GM19324 (cell line): ENCODE measurements at regions not wholly inside any gene's neighbourhood (a gene's known extent, or its start where the extent isn't known, plus 50 kb on each side); places are given as distances from the start of the nearest gene placed in this dataset.
A peak's percentile ranks its signal among the peaks of the same experiment; 100 is the strongest.
"Not testable (repeated sequence)": the region's sequence is repeated elsewhere in the genome, so short reads cannot be mapped to it uniquely, and the experiment has no call there.

Experiments
- ATAC-seq: cut with Tn5 transposase; IDR thresholded peaks from one replicate; pipeline ENCODE4 v1.9.1; 2021; ENCODE audit warnings: mild to moderate bottlenecking, moderate library complexity; ENCODE audit not compliant: unreplicated experiment, low FRiP score

DNA sequence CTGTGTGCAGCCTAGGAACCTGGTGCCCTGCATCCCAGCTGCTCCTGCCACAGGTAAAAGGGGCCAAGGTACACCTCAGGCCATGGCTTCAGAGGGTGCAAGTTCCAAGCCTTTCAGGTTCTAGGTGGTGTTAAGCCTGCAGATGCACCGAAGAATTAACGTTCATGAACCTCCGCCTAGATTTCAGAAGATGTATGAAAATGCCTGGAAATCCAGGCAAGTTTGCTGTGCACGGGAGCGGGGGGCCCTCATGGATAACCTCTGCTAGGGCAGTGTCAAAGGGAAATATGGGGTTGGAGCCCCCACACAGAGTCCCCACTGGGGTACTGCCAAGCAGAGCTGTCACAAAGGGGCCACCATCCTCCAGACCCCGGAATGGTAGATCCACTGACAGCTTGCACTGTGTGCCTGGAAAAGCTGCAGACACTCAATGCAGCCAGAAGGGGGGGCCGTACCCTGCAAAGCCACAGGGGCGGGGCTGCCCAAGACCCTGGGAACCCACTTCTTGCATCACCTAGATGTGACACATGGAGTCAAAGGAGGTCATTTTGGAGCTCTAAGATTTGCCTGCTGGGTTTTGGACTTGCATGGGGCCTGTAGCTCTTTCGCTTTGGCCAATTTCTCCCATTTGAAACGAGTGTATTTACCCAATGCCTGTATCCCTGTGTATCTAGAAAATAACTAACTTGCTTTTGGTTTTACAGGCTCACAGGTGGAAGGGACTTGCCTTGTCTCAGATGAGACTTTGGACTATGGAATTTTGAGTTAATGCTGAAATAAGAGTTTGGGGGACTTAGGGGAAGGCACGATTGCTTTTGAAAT is 145.2 kb upstream of the C1QTNF3 start:
- not testable (repeated sequence) for ATAC-seq

DNA sequence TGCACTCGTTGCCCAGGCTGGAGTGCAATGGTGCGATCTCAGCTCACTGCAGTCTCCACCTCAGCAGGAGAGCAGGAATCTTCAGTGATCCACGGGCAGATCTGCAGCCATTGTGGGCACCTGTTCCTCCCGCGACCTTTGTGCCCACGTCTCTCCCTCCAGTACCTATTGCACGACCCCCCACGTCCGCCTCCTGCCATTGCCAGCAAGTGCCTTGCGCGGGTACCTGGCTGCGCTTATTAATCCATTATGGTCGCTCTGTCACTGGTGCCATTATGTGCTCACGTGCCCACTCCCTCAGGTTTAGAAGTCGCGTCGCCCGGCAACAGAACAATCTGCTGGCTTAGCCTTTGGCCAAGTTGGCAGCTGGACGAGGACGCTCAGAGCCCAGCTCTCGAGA is 146.2 kb upstream of the C1QTNF3 start:
- not testable (repeated sequence) for ATAC-seq

DNA sequence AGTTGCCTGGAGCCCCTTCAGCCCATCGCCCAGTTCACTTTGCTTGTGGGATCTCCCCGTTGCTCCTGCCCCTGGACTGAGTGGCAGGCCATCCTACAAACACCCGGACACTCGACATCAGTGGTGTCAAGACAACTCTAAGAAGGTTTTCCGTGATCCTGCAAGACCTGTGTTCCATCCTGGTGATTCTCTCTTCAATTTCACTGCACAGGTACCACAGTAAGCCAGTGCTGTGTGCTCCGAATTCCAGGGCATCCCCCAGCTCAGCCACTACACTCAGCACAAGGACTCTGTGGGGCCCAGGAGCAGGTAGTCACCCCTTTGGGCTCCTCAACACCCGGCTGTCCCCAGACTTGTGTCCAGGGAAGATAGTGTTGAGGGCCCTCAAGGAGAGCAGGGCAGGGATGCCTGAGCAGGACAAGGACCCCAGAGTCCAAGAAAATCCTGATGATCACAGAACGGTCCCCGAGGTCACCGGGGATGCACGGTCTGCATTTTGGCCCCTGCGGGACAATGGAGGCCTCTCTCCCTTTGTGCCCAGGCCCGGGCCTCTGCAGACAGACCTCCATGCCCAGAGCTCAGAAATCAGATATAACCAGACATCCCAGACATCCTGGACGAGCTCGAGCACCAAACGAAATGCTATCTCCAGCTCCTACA is 146.9 kb upstream of the C1QTNF3 start:
- ATAC-seq = not testable (repeated sequence)

DNA sequence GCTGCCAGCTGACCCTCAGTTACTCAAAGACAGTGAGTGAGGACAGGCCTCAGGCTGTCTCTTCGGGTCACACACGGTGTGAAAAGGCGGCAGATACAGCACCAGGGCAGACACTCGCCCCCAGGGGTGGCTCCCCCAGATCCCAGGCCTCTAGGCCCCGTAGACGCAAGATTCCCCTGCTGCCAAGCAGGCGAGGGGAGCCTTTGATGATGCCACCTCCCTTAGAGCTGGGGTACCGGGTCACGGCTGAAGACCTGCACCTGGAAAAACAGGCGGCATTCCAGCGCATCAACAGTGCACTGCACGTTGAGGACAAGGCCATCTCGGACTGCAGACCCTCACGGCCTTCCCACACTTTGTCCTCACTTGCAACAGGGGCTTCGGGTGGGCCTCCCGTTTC is 147.5 kb upstream of the C1QTNF3 start:
- ATAC-seq = not testable (repeated sequence)

DNA sequence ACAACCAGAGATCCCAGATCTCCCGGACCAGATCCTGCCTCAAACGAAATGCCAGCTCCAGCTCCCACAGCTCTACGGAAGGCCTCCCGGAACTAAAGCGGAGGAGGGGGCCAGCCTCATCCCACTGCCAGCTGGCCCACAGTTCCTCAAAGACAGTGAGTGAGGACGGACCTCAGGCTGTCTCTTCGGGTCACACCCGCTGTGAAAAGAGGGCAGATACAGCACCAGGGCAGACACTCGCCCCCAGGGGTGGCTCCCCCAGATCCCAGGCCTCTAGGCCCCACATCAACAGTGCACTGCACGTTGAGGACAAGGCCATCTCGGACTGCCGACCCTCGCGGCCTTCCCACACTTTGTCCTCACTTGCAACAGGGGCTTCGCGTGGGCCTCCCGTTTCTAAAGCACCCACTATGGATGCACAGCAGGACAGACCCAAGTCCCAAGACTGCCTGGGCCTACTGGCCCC is 148.3 kb upstream of the C1QTNF3 start:
- ATAC-seq = not testable (repeated sequence)

DNA sequence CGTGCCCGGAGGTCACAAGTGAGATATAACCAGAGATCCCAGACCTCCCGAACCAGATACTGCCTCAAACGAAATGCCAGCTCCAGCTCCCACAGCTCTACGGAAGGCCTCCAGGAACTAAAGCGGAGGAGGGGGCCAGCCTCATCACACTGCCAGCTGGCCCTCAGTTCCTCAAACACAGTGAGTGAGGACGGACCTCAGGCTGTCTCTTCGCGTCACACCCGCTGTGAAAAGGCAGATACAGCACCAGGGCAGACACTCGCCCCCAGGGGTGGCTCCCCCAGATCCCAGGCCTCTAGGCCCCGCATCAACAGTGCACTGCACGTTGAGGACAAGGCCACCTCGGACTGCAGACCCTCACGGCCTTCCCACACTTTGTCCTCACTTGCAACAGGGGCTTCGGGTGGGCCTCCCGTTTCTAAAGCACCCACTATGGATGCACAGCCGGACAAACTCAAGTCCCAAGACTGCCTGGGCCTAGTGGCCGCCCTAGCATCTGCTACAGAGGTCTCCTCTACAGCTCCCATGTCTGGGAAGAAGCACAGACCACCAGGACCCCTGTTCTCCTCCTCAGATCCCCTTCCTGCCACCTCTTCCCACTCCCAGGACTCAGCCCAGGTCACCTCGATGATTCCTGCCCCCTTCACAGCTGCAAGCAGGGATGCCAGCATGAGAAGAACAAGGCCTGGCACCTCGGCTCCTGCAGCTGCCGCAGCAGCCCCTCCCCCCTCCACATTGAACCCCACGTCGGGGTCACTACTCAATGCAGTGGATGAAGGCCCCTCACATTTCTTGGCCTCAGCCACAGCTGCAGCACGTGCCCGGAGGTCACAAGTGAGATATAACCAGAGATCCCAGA is 149.3 kb upstream of the C1QTNF3 start:
- not testable (repeated sequence) for ATAC-seq

DNA sequence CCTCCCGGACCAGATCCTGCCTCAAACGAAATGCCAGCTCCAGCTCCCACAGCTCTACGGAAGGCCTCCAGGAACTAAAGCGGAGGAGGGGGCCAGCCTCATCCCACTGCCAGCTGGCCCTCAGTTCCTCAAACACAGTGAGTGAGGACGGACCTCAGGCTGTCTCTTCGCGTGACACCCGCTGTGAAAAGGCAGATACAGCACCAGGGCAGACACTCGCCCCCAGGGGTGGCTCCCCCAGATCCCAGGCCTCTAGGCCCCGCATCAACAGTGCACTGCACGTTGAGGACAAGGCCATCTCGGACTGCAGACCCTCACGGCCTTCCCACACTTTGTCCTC is 149.9 kb upstream of the C1QTNF3 start:
- not testable (repeated sequence) for ATAC-seq

DNA sequence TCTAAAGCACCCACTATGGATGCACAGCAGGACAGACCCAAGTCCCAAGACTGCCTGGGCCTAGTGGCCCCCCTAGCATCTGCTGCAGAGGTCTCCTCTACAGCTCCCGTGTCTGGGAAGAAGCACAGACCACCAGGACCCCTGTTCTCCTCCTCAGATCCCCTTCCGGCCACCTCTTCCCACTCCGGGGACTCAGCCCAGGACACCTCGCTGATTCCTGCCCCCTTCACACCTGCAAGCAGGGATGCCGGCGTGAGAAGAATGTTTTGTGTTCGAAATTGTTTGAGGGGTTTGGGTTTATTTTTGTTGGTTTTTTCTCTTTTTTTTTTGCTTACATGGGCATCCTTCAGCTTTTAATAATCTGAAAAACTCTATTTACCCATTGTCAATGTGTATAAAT is 150.3 kb upstream of the C1QTNF3 start:
- not testable (repeated sequence) for ATAC-seq

DNA sequence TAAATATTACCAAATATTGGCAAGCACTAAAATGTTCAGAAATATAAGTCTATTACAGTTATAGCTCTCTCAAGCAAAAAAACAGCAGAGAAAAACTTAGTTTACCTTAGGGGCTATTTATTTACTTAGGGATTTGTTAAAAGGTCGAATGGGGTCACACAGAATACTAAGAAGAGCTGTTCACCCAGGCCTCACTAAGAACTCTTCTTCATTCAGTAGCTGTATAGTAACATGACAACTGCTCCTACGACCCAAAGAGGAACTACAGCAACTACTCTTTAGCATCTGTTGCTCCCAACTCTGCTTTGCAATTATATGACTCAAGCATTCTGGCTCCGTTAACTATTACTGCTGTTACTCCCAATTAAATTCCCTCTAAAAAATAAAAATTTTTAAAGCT is 150.8 kb upstream of the C1QTNF3 start:
- ATAC-seq = not testable (repeated sequence)

DNA sequence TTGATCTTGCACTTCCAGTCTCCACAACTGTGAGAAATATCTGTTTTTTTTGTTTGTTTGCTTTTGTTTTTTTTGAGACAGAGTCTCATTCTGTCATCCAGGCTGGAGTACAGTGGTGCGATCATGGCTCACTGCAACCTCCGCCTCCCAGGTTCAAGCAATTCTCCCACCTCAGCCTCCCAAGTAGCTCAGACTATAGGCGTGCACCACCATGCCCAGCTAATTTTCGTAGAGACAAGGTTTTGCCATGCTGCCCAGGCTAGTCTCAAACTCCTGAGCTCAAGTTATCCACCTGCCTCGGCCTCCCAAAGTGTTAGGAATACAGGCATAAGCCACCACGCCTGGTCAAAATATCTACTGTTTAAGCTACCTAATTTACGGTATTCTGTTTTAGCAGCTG is 153.1 kb upstream of the C1QTNF3 start:
- ATAC-seq = not testable (repeated sequence)

DNA sequence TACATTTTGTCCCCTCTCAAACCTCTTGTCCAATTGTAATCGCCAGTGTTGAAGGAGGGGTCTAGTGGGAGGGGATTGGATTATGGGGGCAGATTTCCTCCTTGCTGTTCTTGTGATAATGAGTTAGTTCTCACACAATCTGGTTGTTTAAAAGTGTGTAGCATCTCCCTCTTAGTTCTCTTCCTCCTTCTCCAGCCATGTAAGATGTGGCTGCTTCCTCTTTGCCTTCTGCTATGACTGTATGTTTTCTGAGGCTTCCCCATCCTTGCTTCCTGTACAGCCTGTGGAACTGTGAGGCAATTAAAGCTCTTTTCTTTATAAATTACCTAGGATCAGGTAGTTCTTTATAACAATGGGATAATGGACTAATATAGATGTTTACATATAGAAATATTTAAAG is 162.3 kb upstream of the C1QTNF3 start:
- not testable (repeated sequence) for ATAC-seq

DNA sequence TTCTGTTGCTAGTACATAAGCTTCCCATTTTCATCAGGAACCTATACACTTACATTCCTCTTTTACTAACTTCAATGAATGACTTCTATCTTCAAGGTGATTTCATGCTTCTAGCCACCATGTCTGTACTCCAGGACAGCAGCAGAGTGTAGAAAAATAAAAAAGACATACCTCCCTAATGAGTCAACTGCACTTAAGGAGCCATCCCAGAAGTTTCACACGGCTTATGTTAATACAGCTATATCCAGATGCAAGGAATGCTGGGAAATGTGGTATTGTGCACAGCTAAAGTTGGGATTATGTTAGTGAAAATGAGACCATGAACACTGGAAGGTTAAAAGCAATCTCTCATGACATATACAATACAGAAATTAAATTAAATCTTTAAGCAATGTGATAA is 174.4 kb upstream of the C1QTNF3 start:
- not testable (repeated sequence) for ATAC-seq

DNA sequence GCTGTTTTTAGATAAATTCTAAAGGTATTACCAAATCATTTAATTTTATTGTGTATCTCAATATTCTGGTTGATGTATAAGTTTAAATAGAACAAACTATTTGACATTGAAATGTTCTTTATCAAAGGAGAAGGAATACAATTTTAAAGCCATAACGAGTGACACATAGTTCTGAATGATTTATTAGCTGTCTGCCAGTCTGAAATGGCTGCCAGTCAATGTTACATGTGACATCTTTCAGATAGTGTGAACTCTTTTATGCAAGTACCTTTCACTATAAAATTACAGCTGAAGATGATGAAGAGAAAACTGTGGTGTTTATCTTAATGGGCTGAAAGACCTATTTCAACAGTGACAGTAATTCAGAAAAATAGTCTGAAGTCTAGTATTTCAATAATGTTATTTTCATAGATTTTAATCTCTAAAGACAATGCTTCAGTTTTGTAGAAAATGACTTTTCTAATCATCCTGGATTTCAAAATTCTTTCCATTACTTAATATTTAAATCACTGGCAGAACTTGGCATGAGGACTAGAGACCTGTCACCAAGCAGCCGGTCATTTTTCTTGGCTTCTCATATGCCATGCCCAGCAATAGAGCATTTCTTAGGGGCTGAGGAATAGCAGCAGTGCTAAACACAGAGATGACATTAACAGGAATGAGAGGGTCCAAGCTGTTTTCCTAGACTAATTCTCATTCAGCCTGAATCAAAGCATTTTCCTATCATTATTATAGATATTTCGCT is 178.5 kb upstream of the C1QTNF3 start:
- ATAC-seq = not testable (repeated sequence)

DNA sequence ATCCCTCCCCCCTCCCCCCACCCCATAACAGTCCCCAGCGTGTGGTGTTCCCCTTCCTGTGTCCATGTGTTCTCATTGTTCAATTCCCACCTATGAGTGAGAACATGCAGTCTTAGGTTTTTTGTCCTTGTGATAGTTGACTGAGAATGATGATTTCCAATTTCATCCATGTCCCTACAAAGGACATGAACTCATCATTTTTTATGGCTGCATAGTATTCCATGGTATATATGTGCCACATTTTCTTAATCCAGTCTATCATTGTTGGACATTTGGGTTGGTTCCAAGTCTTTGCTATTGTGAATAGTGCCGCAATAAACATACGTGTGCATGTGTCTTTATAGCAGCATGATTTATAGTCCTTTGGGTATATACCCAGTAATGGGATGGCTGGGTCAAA is 180.1 kb upstream of the C1QTNF3 start:
- not testable (repeated sequence) for ATAC-seq

DNA sequence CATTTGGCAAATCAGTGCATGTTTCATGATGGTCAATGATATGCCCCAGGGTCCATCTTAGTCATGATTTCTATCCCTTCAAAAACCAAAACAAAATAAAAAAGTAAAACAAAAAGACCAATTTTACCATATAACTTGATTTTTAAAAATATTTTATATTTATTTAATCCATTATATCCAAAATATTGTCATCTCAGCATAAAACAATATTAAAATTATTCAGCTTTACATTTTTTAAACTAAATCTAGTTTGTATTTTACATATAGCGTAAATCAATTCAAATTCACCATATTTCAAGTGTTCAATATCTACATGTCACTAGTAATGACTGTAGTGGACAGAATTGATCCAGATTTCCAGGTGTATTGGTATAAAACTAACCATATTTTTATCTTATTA is 187.4 kb upstream of the C1QTNF3 start:
- ATAC-seq = not testable (repeated sequence)

DNA sequence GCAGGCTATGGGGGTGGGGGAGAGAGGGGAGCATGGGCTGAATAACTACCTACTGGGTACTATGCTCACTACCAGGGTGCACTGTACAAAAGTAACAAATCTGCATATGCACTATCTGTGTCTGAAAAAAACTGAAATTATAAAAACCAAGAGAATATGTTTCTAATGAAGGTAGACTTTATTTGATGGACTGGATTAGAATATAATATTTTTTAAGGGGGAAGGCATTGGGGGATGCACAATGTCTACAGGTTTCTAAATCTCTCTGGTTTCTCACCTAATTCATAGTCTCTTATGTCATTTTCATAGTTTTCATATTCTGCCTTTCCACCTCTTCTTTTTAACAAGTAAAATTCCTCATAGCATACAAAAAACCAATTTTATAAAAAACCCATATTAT is 200.8 kb upstream of the C1QTNF3 start:
- ATAC-seq = not testable (repeated sequence)

DNA sequence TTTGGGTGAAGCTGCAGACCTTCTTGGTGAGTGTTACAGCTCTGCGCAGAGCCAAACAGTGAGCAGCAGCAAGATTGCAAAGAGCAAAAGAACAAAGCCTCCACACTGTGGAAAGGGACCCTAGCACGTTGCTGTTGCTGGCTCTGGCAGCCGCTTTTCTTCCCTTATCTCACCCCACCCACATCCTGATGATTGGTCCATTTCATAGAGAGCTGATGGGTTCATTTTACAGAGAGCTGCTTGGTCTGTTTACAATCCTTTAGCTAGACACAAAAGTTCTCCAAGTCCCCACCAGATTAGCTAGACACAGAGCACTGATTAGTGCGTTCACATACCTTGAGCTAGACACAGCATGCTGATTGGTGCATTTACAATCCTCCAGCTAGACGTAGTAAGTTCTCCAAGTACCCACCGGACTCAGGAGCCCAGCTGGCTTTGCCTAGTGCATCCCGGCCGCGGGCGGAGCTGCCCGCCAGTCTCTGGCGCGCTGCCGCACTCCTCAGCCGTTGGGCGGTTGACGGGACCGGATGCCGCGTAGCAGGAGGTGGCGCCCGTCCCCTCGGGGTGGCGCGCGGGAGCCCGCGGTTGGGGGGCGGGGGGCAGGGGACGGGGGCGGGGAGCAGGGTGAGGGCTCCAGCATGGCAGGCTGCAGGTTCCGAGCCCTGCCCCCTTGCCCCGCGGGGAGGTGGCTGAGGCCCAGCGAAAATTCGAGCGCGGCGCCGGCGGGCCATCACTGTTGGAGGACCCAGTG is 201.4 kb upstream of the C1QTNF3 start:
- peak; percentile 59 for ATAC-seq

DNA sequence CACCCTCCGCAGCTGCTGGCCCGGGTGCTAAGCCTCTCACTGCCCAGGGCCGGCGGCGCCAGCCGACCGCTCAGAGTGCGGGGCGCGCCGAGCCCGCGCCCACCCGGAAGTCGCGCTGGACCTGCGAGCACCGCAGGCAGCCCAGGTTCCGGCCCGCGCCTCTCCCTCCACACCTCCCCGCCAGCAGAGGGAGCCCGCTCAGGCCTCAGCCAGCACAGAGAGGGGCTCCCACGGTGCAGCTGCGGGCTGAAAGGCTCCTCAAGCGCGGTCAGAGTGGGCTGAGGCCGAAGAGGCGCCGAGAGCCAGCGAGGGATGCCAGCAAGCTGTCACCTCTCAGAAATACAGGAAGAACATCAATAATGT is 202.0 kb upstream of the C1QTNF3 start:
- peak; percentile 91 for ATAC-seq

DNA sequence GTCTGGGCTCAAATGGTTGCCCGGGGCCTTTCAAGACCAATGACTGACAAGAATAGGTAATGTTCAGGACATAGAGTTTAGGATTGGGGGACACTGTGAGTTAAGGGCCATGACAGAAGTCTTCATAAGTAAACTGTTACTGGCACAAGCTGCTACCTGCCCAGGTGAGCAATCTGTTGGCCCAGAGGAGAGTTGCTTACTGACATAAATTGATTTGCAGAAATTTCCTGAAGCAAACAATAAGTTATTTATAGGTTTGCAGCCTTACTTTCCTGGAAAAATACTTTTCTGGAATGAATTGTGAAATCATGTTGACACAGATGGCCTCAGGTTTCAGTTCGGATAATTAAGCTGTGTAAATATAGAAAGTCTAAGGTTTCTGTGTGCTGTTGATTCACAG is 202.8 kb upstream of the C1QTNF3 start:
- ATAC-seq = not testable (repeated sequence)

DNA sequence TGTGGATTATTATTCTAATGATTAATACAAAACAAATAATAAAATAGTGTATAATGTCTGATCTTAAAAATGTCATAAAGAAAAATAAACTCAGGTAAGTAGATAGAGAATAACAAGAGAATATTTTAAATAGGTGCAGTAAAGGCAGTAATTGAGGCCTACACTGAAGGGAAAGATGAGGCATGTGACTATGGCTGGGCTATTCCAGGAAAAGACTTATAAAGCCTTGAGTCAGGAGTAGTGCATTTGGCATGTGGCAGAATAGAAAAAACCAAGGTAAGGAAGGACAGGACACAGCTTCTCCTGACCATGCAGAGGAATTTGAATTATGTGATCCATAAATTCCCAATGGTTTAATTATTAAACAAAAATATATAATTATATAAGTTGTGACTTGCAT is 215.6 kb upstream of the C1QTNF3 start:
- not testable (repeated sequence) for ATAC-seq
